Natural killer cell (primary cell): ENCODE measurements at regions not wholly inside any gene's neighbourhood (a gene's known extent, or its start where the extent isn't known, plus 50 kb on each side); places are given as distances from the start of the nearest gene placed in this dataset.

Experiments
- ATAC-seq, 3 donors: fragments of 150-1000 bp in 2 of 3; fragments of 200-7000 bp in 1 of 3; cut with Tn5 transposase; 1 replicate in 1 of 3; 2 replicates in 2 of 3; pipeline ENCODE4 v1.10.0; 2021; ENCODE audit warnings: mild to moderate bottlenecking in 2 of 3, moderate library complexity in 2 of 3
- DNase-seq, 2 donors: peaks; one replicate each; pipeline versions ENCODE4 v3.0.0 to v3.0.0-alpha.2; 2013 to 2021; ENCODE audit warnings: mixed read lengths in 1 of 2
- H3K27ac ChIP-seq: one replicate; pipeline ENCODE4 v1.5.1; 2013; ENCODE audit warnings: mild to moderate bottlenecking, low read length
- H3K27me3 ChIP-seq: one replicate; pipeline ENCODE4 v1.6.1; 2013; ENCODE audit warnings: low read length; ENCODE audit not compliant: control insufficient read depth, insufficient read depth
- H3K36me3 ChIP-seq: one replicate; pipeline ENCODE4 v1.6.1; 2013; ENCODE audit warnings: low read length; ENCODE audit not compliant: control insufficient read depth, insufficient read depth
- H3K4me1 ChIP-seq: one replicate; pipeline ENCODE4 v1.6.1; 2013; ENCODE audit warnings: low read length; ENCODE audit not compliant: control insufficient read depth, insufficient read depth
- H3K4me3 ChIP-seq: one replicate; pipeline ENCODE4 v1.5.1; 2013; ENCODE audit warnings: low read length
- H3K9me3 ChIP-seq: one replicate; pipeline ENCODE4 v1.6.1; 2013; ENCODE audit warnings: low read length; ENCODE audit not compliant: control insufficient read depth, insufficient read depth
- H3K27ac Mint-ChIP-seq, 2 donors: one replicate each; pipeline ENCODE4 v1.8.0; 2022; ENCODE audit warnings: mild to moderate bottlenecking in 2 of 2, mixed read lengths in 2 of 2, moderate library complexity in 1 of 2
- H3K27me3 Mint-ChIP-seq, 2 donors: one replicate each; pipeline ENCODE4 v1.8.0; 2022; ENCODE audit warnings: low read depth in 2 of 2, mixed read lengths in 2 of 2
- H3K36me3 Mint-ChIP-seq: one replicate; pipeline ENCODE4 v1.8.0; 2022; ENCODE audit warnings: mixed read lengths
- H3K4me1 Mint-ChIP-seq, 2 donors: one replicate each; pipeline ENCODE4 v1.8.0; 2022; ENCODE audit warnings: mixed read lengths in 2 of 2
- H3K4me3 Mint-ChIP-seq: one replicate; pipeline ENCODE4 v1.8.0; 2022; ENCODE audit warnings: mild to moderate bottlenecking, moderate library complexity, mixed read lengths
- H3K9me3 Mint-ChIP-seq, 2 donors: one replicate each; pipeline ENCODE4 v1.8.0; 2022; ENCODE audit warnings: mixed read lengths in 2 of 2
- CTCF ChIP-seq: fragments of 200-600 bp; IDR thresholded peaks from one replicate; pipeline ENCODE4 v1.8.0; 2022; ENCODE audit warnings: antibody characterized with exemption
- WGBS: methylation state at CpG from one replicate; pipeline ENCODE4 v1.1.7; 2013; ENCODE audit warnings: missing lambda C conversion rate; ENCODE audit not compliant: insufficient coverage; 5-methylcytosine and 5-hydroxymethylcytosine counted together
- intact Hi-C: fragments of 100-400 bp; cut with micrococcal nuclease; formaldehyde crosslinking; loops from one replicate; pipeline ENCODE4 v1.14.2; 2022

- Mint-ChIP-seq H3K27me3 (no peaks in the 10 kb centered on the region), H3K36me3 (no peaks in the 10 kb centered on the region), H3K4me1 (no peaks in the 10 kb centered on the region), H3K4me3 (no peak overlapping the region), H3K9me3 (peaks cover 7 to 23% of the 10 kb centered on the region in 2 donors), H3K27ac (no peak overlapping the region)
- Histone ChIP-seq H3K4me3 (no peak overlapping the region), H3K36me3 (no peaks in the 10 kb centered on the region), H3K9me3 (no peaks in the 10 kb centered on the region), H3K27me3 (no peaks in the 10 kb centered on the region), H3K4me1 (no peaks in the 10 kb centered on the region), H3K27ac (no peak overlapping the region)
- no peak for DNase-seq
- intact Hi-C loops, result no loop called here
- ATAC-seq, result no peak
- no peak for TF ChIP-seq CTCF
- WGBS, result 50% methylated on average over 5 of the region's 7 CpGs
Observed at GRCh38 chr6:164415832-164416563, 893.4 kb downstream of the C6orf118 start.

GRCh38 chr6:164414695-164415094, 894.7 kb downstream of the C6orf118 start:
- H3K4me3 ChIP-seq, result no peak overlapping the region
- WGBS, result 92% methylated on average over 2 of the region's 3 CpGs
- H3K27me3 ChIP-seq, result no peaks in the 10 kb centered on the region
- Mint-ChIP-seq H3K4me1 (no peaks in the 10 kb centered on the region), H3K36me3 (no peaks in the 10 kb centered on the region), H3K9me3 (peaks cover 9 to 17% of the 10 kb centered on the region in 2 donors), H3K27ac (no peak overlapping the region), H3K27me3 (no peaks in the 10 kb centered on the region), H3K4me3 (no peak overlapping the region)
- DNase-seq (no peak), ATAC-seq (no peak)
- H3K9me3 ChIP-seq, result no peaks in the 10 kb centered on the region
- H3K36me3 ChIP-seq, result no peaks in the 10 kb centered on the region
- TF ChIP-seq CTCF, result no peak
- no peak overlapping the region for H3K27ac ChIP-seq
- intact Hi-C loops, result no loop called here
- H3K4me1 ChIP-seq, result no peaks in the 10 kb centered on the region

GRCh38 chr6:164412566-164412965, 896.8 kb downstream of the C6orf118 start:
- H3K9me3 Mint-ChIP-seq, result peaks cover 6 to 17% of the 10 kb centered on the region in 2 donors
- no peaks in the 10 kb centered on the region for H3K27me3 Mint-ChIP-seq
- Histone ChIP-seq H3K27me3 (no peaks in the 10 kb centered on the region), H3K4me1 (no peaks in the 10 kb centered on the region), H3K36me3 (no peaks in the 10 kb centered on the region), H3K9me3 (no peaks in the 10 kb centered on the region), H3K4me3 (no peak overlapping the region), H3K27ac (no peak overlapping the region)
- no peaks in the 10 kb centered on the region for H3K36me3 Mint-ChIP-seq
- H3K27ac Mint-ChIP-seq, result no peak overlapping the region
- H3K4me3 Mint-ChIP-seq, result no peak overlapping the region
- WGBS, result 92% methylated on average over 2 of the region's 2 CpGs
- TF ChIP-seq CTCF, result no peak
- no peaks in the 10 kb centered on the region for H3K4me1 Mint-ChIP-seq
- intact Hi-C loops, result no loop called here
- DNase-seq (no peak), ATAC-seq (no peak)

GRCh38 chr6:164410017-164410416, 899.4 kb downstream of the C6orf118 start:
- intact Hi-C loops, result no loop called here
- DNase-seq (no peak), ATAC-seq (no peak)
- Mint-ChIP-seq H3K4me3 (no peak overlapping the region), H3K36me3 (peaks cover 4% of the 10 kb centered on the region), H3K9me3 (peaks cover 7 to 15% of the 10 kb centered on the region in 2 donors), H3K27me3 (no peaks in the 10 kb centered on the region), H3K4me1 (no peaks in the 10 kb centered on the region), H3K27ac (no peak overlapping the region)
- H3K9me3 ChIP-seq, result no peaks in the 10 kb centered on the region
- H3K4me3 ChIP-seq, result no peak overlapping the region
- no peaks in the 10 kb centered on the region for H3K36me3 ChIP-seq
- TF ChIP-seq CTCF, result no peak
- no peaks in the 10 kb centered on the region for H3K27me3 ChIP-seq
- no peaks in the 10 kb centered on the region for H3K4me1 ChIP-seq
- WGBS, result 92% methylated on average over 5 of the region's 5 CpGs
- no peak overlapping the region for H3K27ac ChIP-seq
